Right ventricle myocardium superior (tissue), 1 donor: ENCODE measurements at regions not wholly inside any gene's neighbourhood (a gene's known extent, or its start where the extent isn't known, plus 50 kb on each side); places are given as distances from the start of the nearest gene placed in this dataset.
A peak's percentile ranks its signal among the peaks of the same experiment; 100 is the strongest.

Experiments
- ATAC-seq: fragments of 200-7000 bp; cut with Tn5 transposase; one replicate; pipeline ENCODE4 v1.9.1; 2020; ENCODE audit warnings: mild to moderate bottlenecking; ENCODE audit not compliant: poor library complexity
- DNase-seq: peaks from one replicate; pipeline ENCODE4 v3.0.0-alpha.2; 2020
- intact Hi-C: fragments of 100-400 bp; cut with DNase I; formaldehyde crosslinking; loops from one replicate; pipeline ENCODE4 v1.11.2; 2022
- donor health status: DM: no; HTN: yes; CAD: no; lungs with severe emphysema.

- DNase-seq: no peak
- no peak for ATAC-seq
- intact Hi-C loops: no loop called here
Measured at GRCh38 chr11:82676483-82677094, 57.1 kb downstream of the FAM181B start.

GRCh38 chr11:82675838-82676237 lies 57.8 kb downstream of the FAM181B start:
- intact Hi-C loops: no loop called here

GRCh38 chr11:82673631-82674030 lies 60.0 kb downstream of the FAM181B start:
- no peak for DNase-seq
- intact Hi-C loops: no loop called here
- ATAC-seq: no peak

More at GRCh38 chr11:82675838-82676237, 57.8 kb downstream of the FAM181B start:
- ATAC-seq (no peak), DNase-seq (no peak)

- intact Hi-C loops: no loop called here
- ATAC-seq (no peak), DNase-seq (no peak)
Measured at GRCh38 chr11:82671451-82671850, 62.2 kb downstream of the FAM181B start.

GRCh38 chr11:82663535-82663934 lies 70.1 kb downstream of the FAM181B start:
- intact Hi-C loops: no loop called here
- DNase-seq (no peak), ATAC-seq (no peak)

- intact Hi-C loops: no loop called here
- ATAC-seq (no peak), DNase-seq (no peak)
Measured at GRCh38 chr11:82653752-82654151, 79.9 kb downstream of the FAM181B start.

GRCh38 chr11:82639251-82639650 lies 94.4 kb downstream of the FAM181B start:
- ATAC-seq (no peak), DNase-seq (no peak)
- intact Hi-C loops: no loop called here

- DNase-seq (no peak), ATAC-seq (no peak)
- intact Hi-C loops: no loop called here
Measured at GRCh38 chr11:82636615-82637014, 97.0 kb downstream of the FAM181B start.

GRCh38 chr11:82634091-82634490 lies 99.6 kb downstream of the FAM181B start:
- no peak for ATAC-seq
- DNase-seq: no peak
- intact Hi-C loops: no loop called here

GRCh38 chr11:82631722-82632630 lies 101.7 kb downstream of the FAM181B start:
- no peak for ATAC-seq
- no peak for DNase-seq
- intact Hi-C loops: no loop called here

GRCh38 chr11:82610671-82611070 lies 123.0 kb downstream of the FAM181B start:
- DNase-seq: no peak
- intact Hi-C loops: no loop called here
- no peak for ATAC-seq

- ATAC-seq (no peak), DNase-seq (no peak)
- intact Hi-C loops: no loop called here
Measured at GRCh38 chr11:82606738-82607137, 126.9 kb downstream of the FAM181B start.

- ATAC-seq (no peak), DNase-seq (no peak)
- intact Hi-C loops: no loop called here
Measured at GRCh38 chr11:82601711-82602110, 132.0 kb downstream of the FAM181B start.

- ATAC-seq (no peak), DNase-seq (no peak)
- intact Hi-C loops: no loop called here
Measured at GRCh38 chr11:82599836-82600235, 133.8 kb downstream of the FAM181B start.

- no peak for DNase-seq
- ATAC-seq: no peak
- intact Hi-C loops: no loop called here
Measured at GRCh38 chr11:82586581-82586980, 147.1 kb downstream of the FAM181B start.

- ATAC-seq (no peak), DNase-seq (no peak)
- intact Hi-C loops: loop anchor here (5.0 kb wide), 1 partner anchor 50 kb away; no protein-coding TSS in a partner anchor
Measured at GRCh38 chr11:82577246-82577645, 156.4 kb downstream of the FAM181B start.

GRCh38 chr11:82560836-82561235 lies 172.8 kb downstream of the FAM181B start:
- ATAC-seq: no peak
- no peak for DNase-seq
- intact Hi-C loops: no loop called here

- DNase-seq: no peak
- ATAC-seq: no peak
- intact Hi-C loops: no loop called here
Measured at GRCh38 chr11:82559609-82560008, 174.1 kb downstream of the FAM181B start.

- intact Hi-C loops: no loop called here
- ATAC-seq: peak; percentile 51
- DNase-seq: peak; percentile 56
Measured at GRCh38 chr11:82557274-82557673, 176.4 kb downstream of the FAM181B start.

GRCh38 chr11:82556210-82556609 lies 177.5 kb downstream of the FAM181B start:
- DNase-seq (no peak), ATAC-seq (no peak)
- intact Hi-C loops: no loop called here
